HEK293T (cell line): ENCODE measurements at regions not wholly inside any gene's neighbourhood (a gene's known extent, or its start where the extent isn't known, plus 50 kb on each side); places are given as distances from the start of the nearest gene placed in this dataset.

Experiments used
- CTCF ChIA-PET: fragments of 350-600 bp; formaldehyde crosslinking; extraction: SDS; loops from one replicate; lab custom pipeline; 2021; ENCODE audit warnings: antibody characterized with exemption, inconsistent platforms; lab: Yijun Ruan, JAX
- POLR2A ChIA-PET: fragments of 350-600 bp; formaldehyde crosslinking; extraction: SDS; loops from one replicate; lab custom pipeline; 2020; ENCODE audit warnings: antibody characterized with exemption, inconsistent platforms; lab: Yijun Ruan, JAX
- DNase-seq: peaks from one replicate; pipeline ENCODE4 v3.0.0; 2012; ENCODE audit warnings: mixed read lengths; ENCODE audit errors: extremely low spot score
- ARNT ChIP-seq: fragments of 450-650 bp; IDR thresholded peaks from 2 replicates; pipeline ENCODE4 v1.6.1; 2017; ENCODE audit warnings: mild to moderate bottlenecking
- BHLHE40 ChIP-seq: fragments of 450-650 bp; IDR thresholded peaks from 2 replicates; pipeline ENCODE4 v1.6.1; 2016; ENCODE audit warnings: mild to moderate bottlenecking, moderate library complexity, borderline replicate concordance
- CTBP1 ChIP-seq: fragments of 450-650 bp; IDR thresholded peaks from 2 replicates; pipeline ENCODE4 v1.6.1; 2016; ENCODE audit warnings: borderline replicate concordance
- ELF4 ChIP-seq: fragments of 450-650 bp; IDR thresholded peaks from 2 replicates; pipeline ENCODE4 v1.6.1; 2017; ENCODE audit warnings: antibody characterized with exemption
- FOXA1 ChIP-seq: fragments of 450-650 bp; IDR thresholded peaks from 2 replicates; pipeline ENCODE4 v1.6.1; 2016; ENCODE audit warnings: mild to moderate bottlenecking
- FOXK2 ChIP-seq: fragments of 450-650 bp; IDR thresholded peaks from 2 replicates; pipeline ENCODE4 v1.6.1; 2016; ENCODE audit warnings: mild to moderate bottlenecking
- FOXM1 ChIP-seq: fragments of 450-650 bp; IDR thresholded peaks from 2 replicates; pipeline ENCODE4 v1.6.1; 2017; ENCODE audit warnings: mild to moderate bottlenecking, borderline replicate concordance
- HDGF ChIP-seq: fragments of 450-650 bp; IDR thresholded peaks from 2 replicates; pipeline ENCODE4 v1.6.1; 2017; ENCODE audit warnings: antibody characterized with exemption, borderline replicate concordance
- L3MBTL2 ChIP-seq: fragments of 450-650 bp; conservative IDR thresholded peaks from 2 replicates; pipeline ENCODE4 v1.6.1; 2016; ENCODE audit warnings: mild to moderate bottlenecking
- LEF1 ChIP-seq: fragments of 450-650 bp; IDR thresholded peaks from 2 replicates; pipeline ENCODE4 v1.6.1; 2017; ENCODE audit warnings: mild to moderate bottlenecking, borderline replicate concordance
- NFRKB ChIP-seq: fragments of 450-650 bp; IDR thresholded peaks from 2 replicates; pipeline ENCODE4 v1.6.1; 2016; ENCODE audit warnings: mild to moderate bottlenecking, moderate library complexity
- SP1 ChIP-seq: fragments of 450-650 bp; IDR thresholded peaks from 2 replicates; pipeline ENCODE4 v1.6.1; 2017
- SUZ12 ChIP-seq: fragments of 450-650 bp; IDR thresholded peaks from 2 replicates; pipeline ENCODE4 v1.6.1; 2016; ENCODE audit warnings: mild to moderate bottlenecking
- TARDBP ChIP-seq: fragments of 450-650 bp; IDR thresholded peaks from 2 replicates; pipeline ENCODE4 v1.6.1; 2016
- ZNF384 ChIP-seq: fragments of 450-650 bp; IDR thresholded peaks from 2 replicates; pipeline ENCODE4 v1.6.1; 2016
- TF ChIP-seq, protein P1 (sequence below): fragments of 450-650 bp; IDR thresholded peaks from 2 replicates; pipeline ENCODE4 v1.6.1; 2016

DNA sequence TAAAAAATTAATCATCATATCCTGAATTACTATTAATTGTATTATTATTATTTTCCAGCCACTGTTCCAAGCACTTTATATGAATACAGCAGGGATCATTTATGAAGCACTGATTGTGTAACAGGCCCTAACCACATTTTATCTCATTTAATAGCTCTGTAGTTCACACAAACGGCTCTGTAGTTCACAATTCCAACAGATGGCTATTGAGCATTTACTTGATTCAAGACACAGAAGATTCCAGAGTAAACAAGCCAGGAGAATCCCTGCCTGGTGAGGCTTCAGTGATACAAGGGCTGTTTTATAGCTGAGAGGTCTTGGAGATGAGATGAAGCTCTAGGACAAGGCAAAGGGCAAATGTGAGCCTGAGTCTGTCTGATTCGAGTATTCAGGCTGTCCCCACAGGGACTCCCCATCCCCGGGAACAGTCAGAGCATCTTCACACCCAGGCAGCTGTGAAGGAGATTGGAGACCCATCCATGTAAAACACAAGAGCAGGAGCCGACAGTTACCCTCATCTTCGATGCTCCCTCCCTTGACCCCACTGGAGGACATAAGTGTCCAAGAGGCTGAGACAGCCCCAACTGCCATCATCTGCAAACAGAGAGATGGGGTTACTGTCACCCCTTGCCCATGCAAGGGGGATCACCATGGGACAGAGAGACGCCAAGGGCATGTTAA lies 222.5 kb downstream of the MN1 start:
- no peak for DNase-seq
- TF ChIP-seq FOXA1 (no peak), HDGF (no peak), LEF1 (no peak), SP1 (no peak), BHLHE40 (no peak), ZNF384 (no peak), FOXK2 (no peak), SUZ12 (no peak), L3MBTL2 (no peak), FOXM1 (no peak), NFRKB (no peak), CTBP1 (no peak), TARDBP (no peak), ARNT (no peak), ELF4 (no peak)
- TF ChIP-seq, protein P1, sequence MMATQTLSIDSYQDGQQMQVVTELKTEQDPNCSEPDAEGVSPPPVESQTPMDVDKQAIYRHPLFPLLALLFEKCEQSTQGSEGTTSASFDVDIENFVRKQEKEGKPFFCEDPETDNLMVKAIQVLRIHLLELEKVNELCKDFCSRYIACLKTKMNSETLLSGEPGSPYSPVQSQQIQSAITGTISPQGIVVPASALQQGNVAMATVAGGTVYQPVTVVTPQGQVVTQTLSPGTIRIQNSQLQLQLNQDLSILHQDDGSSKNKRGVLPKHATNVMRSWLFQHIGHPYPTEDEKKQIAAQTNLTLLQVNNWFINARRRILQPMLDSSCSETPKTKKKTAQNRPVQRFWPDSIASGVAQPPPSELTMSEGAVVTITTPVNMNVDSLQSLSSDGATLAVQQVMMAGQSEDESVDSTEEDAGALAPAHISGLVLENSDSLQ, result no peak
- CTCF ChIA-PET, result no interaction called here
- POLR2A ChIA-PET, result no interaction called here

DNA sequence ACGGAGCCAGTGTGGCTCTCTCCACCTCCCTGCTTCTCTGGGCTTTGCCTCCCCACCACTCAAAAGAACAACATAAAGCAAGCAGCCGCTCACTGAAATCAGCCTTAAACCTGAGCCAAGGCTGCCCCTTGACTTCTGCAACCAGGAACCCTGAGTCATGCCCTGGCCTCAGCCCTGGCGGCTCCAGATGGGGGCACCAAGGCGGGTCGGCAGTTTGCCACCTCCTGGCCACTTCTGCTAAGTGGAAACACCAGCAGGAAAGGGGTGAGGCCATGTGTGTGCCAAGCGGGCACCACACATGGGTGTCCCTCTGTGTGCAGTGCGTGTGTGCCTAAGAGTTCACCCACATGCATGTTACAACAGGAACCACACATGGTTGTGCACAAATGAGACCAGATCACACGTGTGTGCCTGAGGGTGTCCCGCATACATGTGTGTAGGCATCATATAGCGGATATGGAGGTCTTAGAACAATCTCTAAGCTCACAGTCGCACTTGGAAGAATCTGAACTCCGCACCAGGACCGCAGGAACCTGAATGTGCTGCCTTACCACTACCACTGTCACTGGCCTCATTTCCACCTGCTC lies 221.2 kb downstream of the MN1 start:
- CTCF ChIA-PET, result no interaction called here
- TF ChIP-seq NFRKB (no peak), CTBP1 (no peak), ELF4 (no peak), ARNT (no peak), FOXA1 (no peak), L3MBTL2 (no peak), HDGF (no peak), FOXK2 (no peak), LEF1 (no peak), FOXM1 (no peak), ZNF384 (no peak), BHLHE40 (no peak)
- TF ChIP-seq, protein P1, result no peak
- DNase-seq, result no peak
- POLR2A ChIA-PET, result no interaction called here

DNA sequence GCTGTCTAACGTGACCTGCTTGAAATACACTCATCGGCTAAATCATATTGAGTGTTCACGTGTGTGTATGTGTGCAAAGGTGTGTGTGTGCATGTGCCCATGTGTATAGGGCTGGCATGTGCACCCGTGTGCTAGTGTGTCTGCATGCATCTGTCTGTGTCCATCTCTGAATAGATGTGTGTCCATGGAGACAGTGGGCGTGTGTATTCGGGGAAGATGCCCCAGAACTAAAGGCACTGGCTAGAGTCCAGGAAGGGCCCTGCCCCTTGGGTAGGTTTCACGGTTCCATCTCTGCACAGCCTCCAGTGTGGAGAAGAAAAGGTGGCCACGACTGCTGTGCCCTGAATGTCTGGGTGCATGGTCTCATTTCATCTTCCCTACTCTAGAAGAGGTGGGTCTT lies 220.3 kb downstream of the MN1 start:
- POLR2A ChIA-PET, result no interaction called here
- TF ChIP-seq ELF4 (no peak), BHLHE40 (no peak), HDGF (no peak), ZNF384 (no peak), TARDBP (no peak), LEF1 (no peak), SP1 (no peak), FOXM1 (no peak), SUZ12 (no peak), NFRKB (no peak), L3MBTL2 (no peak), CTBP1 (no peak), FOXA1 (no peak), FOXK2 (no peak), ARNT (no peak)
- no peak for DNase-seq
- CTCF ChIA-PET, result no interaction called here

DNA sequence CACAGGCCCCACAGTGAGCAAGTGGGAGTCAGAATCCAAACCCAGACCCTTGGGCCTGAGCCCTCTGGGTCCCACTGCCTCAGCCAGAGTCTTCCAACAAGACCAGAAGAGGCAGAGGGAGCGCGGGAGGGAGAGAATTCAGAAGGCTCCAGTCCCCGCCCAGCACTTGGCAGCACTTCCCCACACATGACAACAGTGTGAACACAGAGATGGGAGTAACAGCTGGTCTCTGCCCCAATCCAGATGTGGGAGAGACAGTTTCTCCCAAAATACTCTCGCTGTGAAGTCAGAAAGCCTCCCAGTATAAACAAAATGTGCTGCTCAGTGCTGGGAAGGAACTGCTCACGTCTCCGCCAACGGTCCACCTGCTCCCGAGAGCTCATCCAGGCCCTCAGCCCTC lies 219.9 kb downstream of the MN1 start:
- DNase-seq, result no peak
- CTCF ChIA-PET, result no interaction called here
- POLR2A ChIA-PET, result no interaction called here
- no peak for TF ChIP-seq FOXM1
- TF ChIP-seq ARNT, result no peak
- TF ChIP-seq, protein P1, result no peak
- TF ChIP-seq BHLHE40, result no peak
- no peak for TF ChIP-seq SP1
- no peak for TF ChIP-seq L3MBTL2
- TF ChIP-seq HDGF, result no peak
- TF ChIP-seq NFRKB, result no peak
- TF ChIP-seq ZNF384, result no peak
- TF ChIP-seq LEF1, result no peak

DNA sequence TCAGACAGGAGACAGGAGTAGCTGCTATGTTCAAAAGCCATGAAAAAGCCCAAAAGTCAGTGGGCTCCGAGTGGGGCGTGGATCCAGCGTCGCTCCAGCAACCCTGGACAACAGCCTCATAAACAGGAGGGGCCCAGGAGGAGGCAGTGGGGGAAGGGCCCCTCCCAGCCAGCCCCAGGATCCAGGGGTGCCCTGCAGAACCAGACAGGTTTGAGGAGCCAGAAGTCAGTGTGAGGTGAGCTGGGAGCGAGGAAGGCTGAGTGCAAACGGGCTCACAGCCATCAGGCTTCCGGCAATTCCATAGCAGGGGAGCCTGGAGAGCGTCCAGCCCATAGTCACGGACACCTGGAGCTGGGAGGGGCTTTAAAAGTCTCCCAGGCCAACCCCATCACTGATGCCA lies 217.7 kb downstream of the MN1 start:
- TF ChIP-seq, protein P1, result no peak
- TF ChIP-seq FOXM1, result no peak
- TF ChIP-seq ARNT, result no peak
- no peak for TF ChIP-seq BHLHE40
- TF ChIP-seq L3MBTL2, result no peak
- no peak for TF ChIP-seq FOXK2
- TF ChIP-seq NFRKB, result no peak
- TF ChIP-seq TARDBP, result no peak
- TF ChIP-seq ZNF384, result no peak
- TF ChIP-seq HDGF, result no peak
- TF ChIP-seq CTBP1, result no peak
- TF ChIP-seq SUZ12, result no peak
- no peak for TF ChIP-seq SP1
- TF ChIP-seq ELF4, result no peak
- CTCF ChIA-PET, result no interaction called here
- POLR2A ChIA-PET, result no interaction called here
- DNase-seq, result no peak
